ENCODE measurements at regions not wholly inside any gene's neighbourhood (a gene's known extent, or its start where the extent isn't known, plus 50 kb on each side); places are given as distances from the start of the nearest gene placed in this dataset.

- no peak for TF ChIP-seq EZH2 (IDR thresholded peaks at IDR 0.05; ENCODE audit: borderline replicate concordance)
- no peak for TF ChIP-seq CTCF (IDR thresholded peaks at IDR 0.05; ENCODE audit: poor library complexity)
- no peak for TF ChIP-seq EZH2phosphoT487 (IDR thresholded peaks at IDR 0.05; ENCODE audit: low read depth, severe bottlenecking, unreplicated experiment)
- no peak overlapping the region for H2AFZ ChIP-seq
- no peaks in the 10 kb centered on the region for H4K20me1 ChIP-seq (ENCODE audit: insufficient read depth, poor library complexity, severe bottlenecking)
- no peaks in the 10 kb centered on the region for H3K9me3 ChIP-seq (ENCODE audit: low read depth)
- no peaks in the 10 kb centered on the region for H3K36me3 ChIP-seq (replicated peaks; ENCODE audit: insufficient read depth, low read depth)
- H3K9me2 ChIP-seq (replicated peaks; ENCODE audit: insufficient read depth) = no peaks in the 10 kb centered on the region
- no peaks in the 10 kb centered on the region for H3K4me1 ChIP-seq (ENCODE audit: insufficient read depth)
- no peak overlapping the region for H3K4me3 ChIP-seq
- no peak overlapping the region for H3K27ac ChIP-seq
- H3K4me2 ChIP-seq = no peak overlapping the region
- WGBS (ENCODE audit: low lambda C conversion rate, missing lambda C conversion rate) = 73% methylated on average over 4 of the region's 4 CpGs
- DNase-seq (ENCODE audit: low spot score) = no peak
- no peaks in the 10 kb centered on the region for H3K27me3 ChIP-seq
- no peaks in the 10 kb centered on the region for H3K79me2 ChIP-seq
Observed at GRCh38 chr5:10081584-10081983, 168.1 kb downstream of the ATPSCKMT start.

- H3K4me1 ChIP-seq (ENCODE audit: insufficient read depth) = no peaks in the 10 kb centered on the region
- H3K4me2 ChIP-seq = no peak overlapping the region
- DNase-seq (ENCODE audit: low spot score) = no peak
- H4K20me1 ChIP-seq (ENCODE audit: insufficient read depth, poor library complexity, severe bottlenecking) = no peaks in the 10 kb centered on the region
- H3K27ac ChIP-seq = no peak overlapping the region
- TF ChIP-seq EZH2 (IDR thresholded peaks at IDR 0.05; ENCODE audit: borderline replicate concordance) = no peak
- no peak for TF ChIP-seq CTCF (IDR thresholded peaks at IDR 0.05; ENCODE audit: poor library complexity)
- no peak for TF ChIP-seq EZH2phosphoT487 (IDR thresholded peaks at IDR 0.05; ENCODE audit: low read depth, severe bottlenecking, unreplicated experiment)
- no peaks in the 10 kb centered on the region for H3K79me2 ChIP-seq
- no peaks in the 10 kb centered on the region for H3K9me3 ChIP-seq (ENCODE audit: low read depth)
- H3K4me3 ChIP-seq = no peak overlapping the region
- H3K9me2 ChIP-seq (replicated peaks; ENCODE audit: insufficient read depth) = no peaks in the 10 kb centered on the region
- 64% methylated on average over 11 of the region's 11 CpGs for WGBS (ENCODE audit: low lambda C conversion rate, missing lambda C conversion rate)
- H2AFZ ChIP-seq = no peak overlapping the region
- no peaks in the 10 kb centered on the region for H3K27me3 ChIP-seq
- no peaks in the 10 kb centered on the region for H3K36me3 ChIP-seq (replicated peaks; ENCODE audit: insufficient read depth, low read depth)
Observed at GRCh38 chr5:10077791-10078545, 171.7 kb downstream of the ATPSCKMT start.

- no peaks in the 10 kb centered on the region for H3K79me2 ChIP-seq
- 95% methylated on average over 8 of the region's 8 CpGs for WGBS (ENCODE audit: low lambda C conversion rate, missing lambda C conversion rate)
- no peaks in the 10 kb centered on the region for H3K27me3 ChIP-seq
- no peaks in the 10 kb centered on the region for H3K4me1 ChIP-seq (ENCODE audit: insufficient read depth)
- H3K36me3 ChIP-seq (replicated peaks; ENCODE audit: insufficient read depth, low read depth) = no peaks in the 10 kb centered on the region
- no peak overlapping the region for H2AFZ ChIP-seq
- H3K27ac ChIP-seq = no peak overlapping the region
- no peaks in the 10 kb centered on the region for H3K9me2 ChIP-seq (replicated peaks; ENCODE audit: insufficient read depth)
- no peak overlapping the region for H3K4me2 ChIP-seq
- no peak for TF ChIP-seq CTCF (IDR thresholded peaks at IDR 0.05; ENCODE audit: poor library complexity)
- no peak for DNase-seq (ENCODE audit: low spot score)
- H3K9me3 ChIP-seq (ENCODE audit: low read depth) = no peaks in the 10 kb centered on the region
- H4K20me1 ChIP-seq (ENCODE audit: insufficient read depth, poor library complexity, severe bottlenecking) = no peaks in the 10 kb centered on the region
- H3K4me3 ChIP-seq = no peak overlapping the region
Observed at GRCh38 chr5:10073441-10074104, 176.1 kb downstream of the ATPSCKMT start.

Data from hepatocyte (in vitro differentiated cells).